NCI-H146 treated with DMSO at 0.1 percent for 48 hours (cell line): ENCODE measurements at regions not wholly inside any gene's neighbourhood (a gene's known extent, or its start where the extent isn't known, plus 50 kb on each side); places are given as distances from the start of the nearest gene placed in this dataset.
"Not testable (repeated sequence)": the region's sequence is repeated elsewhere in the genome, so short reads cannot be mapped to it uniquely, and the experiment has no call there.

Experiments used
- DNase-seq: peaks from one replicate; lab custom pipeline; 2025; ENCODE audit not compliant: unreplicated experiment; lab: John Stamatoyannopoulos, UW

GRCh38 chr4:73348185-73348584 is 55.9 kb upstream of the ALB start:
- DNase-seq: no peak

DNA sequence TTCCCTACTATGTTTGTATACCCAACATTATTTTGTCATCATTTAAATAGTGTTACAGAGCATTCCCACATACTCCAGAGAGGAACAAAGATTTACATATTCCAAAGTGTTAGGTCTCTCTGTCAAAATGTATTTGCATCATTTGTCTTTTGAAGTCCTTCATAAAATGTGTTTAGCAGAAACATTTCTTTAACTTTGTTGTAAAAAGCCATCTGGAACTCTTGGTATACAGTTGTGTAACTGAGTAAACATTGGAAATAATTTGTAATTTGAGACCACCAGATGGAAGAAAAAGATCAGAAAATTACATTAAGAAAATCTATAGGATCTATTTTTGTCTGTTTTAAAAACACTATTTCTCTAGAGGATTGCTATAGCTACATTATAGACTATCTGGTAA is 56.6 kb upstream of the ALB start:
- no peak for DNase-seq

DNA sequence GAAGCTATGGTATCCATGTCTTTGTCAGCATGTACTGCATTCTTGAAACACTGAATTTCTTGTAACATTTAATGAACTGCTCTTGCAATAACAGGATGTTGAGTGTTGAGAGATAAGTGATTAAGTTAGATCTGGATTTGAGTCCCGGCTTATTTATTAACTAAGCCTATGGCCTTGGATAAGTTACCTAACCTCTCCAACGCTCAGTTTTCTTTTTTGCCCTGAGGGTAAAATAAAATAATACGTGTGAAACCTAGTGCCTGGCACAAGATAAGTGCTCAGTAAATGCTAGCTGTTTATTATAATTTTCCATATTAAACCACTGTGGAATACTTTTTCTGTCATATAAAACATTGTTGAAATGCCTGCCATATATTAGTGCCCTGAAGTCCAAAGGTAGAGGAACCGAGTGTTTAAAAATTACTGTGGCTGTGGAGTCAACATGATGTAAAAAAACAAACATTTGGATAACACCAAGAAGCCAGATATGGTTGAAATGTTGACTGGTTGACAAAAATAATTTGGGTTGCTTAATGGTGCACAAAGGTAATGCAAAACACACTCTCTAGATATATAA is 58.6 kb upstream of the ALB start:
- no peak for DNase-seq

DNA sequence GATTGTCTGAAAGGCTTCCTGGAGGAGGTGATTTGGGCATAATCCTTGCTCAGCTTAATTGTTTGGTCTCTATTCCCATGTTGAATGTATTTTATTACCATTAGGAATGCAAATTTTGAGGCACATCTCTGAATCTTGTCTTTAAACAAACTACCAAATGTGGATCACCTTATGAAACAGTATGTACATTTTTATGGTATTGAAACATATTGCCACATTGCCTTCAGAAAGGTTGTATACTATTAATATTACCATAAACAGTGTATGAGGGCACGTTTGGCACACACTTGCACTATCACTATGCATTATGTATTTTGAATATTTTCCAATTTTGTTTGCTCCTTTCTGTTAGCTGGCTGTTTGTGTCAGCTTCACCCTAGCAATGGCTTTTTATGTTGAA is 60.0 kb upstream of the ALB start:
- no peak for DNase-seq

DNA sequence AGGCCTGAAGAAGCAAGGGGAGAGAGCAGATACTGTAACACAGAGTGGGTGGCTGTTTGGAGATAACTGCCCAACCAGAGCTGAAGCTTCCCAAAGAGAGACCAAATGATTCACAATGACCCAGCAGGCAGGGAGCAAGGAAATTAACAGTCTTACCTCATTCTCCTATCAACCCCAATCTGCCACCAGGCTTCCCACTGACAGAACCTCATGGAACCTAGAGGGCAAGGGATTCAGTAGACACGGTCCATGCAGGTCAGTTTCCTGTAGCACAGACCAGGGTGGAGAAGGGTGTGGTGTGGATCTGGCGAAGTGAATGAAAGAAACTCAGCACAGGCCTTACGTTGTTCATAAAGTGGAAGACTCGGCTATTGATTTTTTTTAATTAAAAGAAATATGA is 60.7 kb upstream of the ALB start:
- DNase-seq: peak; percentile 14

- peak; percentile 78 for DNase-seq
Observed at GRCh38 chr4:73341454-73341853, 62.6 kb upstream of the ALB start.

DNA sequence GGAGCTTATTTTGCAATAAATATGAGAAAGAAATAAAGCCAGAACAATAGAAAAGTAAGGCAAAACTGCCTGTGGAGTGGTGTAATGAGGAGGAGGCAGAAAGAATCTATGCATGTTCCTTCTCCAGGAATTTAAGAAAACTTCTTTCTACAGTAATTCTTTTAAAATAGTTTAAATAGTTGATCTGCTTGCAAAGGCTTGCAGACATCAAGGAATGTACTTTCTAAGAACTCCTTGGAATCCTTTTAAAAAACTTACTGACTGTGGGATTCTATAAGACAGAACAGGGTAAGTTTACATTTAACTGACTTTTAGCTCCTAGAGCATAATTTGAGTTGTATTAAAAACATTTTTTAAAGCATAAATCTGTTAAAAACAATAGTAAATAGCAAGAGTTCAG is 63.2 kb upstream of the ALB start:
- DNase-seq: no peak

DNA sequence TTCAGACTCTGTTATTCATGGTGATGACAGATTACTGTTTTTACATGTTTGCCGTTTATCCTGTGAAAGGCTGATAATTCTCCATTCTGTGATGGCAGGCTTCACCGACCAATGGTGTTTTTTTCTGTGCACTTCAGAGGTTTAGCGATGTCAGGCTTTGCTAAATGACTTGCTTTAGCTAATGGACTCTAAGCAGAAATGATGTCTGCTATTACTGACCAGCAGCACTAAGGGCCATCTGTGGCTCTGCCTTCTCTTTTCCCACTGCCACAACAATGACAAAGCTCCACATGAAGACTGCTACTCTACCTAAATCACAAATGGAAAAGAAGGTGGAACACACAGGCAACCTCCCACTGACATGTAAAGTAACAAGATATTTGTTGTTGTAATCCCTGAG is 68.4 kb upstream of the ALB start:
- no peak for DNase-seq

DNA sequence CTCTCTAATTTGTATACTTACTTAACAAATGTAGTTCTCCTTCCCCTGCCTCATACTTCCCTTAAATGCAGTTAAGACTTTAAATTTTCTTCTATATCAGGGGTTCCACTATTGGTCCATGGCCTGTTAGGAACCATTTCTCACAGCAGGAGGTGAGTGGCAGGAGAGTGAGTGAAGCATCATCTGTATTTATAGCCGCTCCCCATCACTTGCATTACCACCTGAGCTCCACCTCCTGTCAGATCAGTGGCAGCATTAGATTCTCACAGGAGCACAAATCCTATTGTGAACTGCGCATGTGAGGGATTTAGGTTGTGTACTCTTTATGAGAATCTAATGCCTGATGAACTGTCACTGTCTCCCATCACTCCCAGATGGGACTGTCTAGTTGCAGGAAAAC is 72.1 kb upstream of the ALB start:
- DNase-seq: not testable (repeated sequence)

DNA sequence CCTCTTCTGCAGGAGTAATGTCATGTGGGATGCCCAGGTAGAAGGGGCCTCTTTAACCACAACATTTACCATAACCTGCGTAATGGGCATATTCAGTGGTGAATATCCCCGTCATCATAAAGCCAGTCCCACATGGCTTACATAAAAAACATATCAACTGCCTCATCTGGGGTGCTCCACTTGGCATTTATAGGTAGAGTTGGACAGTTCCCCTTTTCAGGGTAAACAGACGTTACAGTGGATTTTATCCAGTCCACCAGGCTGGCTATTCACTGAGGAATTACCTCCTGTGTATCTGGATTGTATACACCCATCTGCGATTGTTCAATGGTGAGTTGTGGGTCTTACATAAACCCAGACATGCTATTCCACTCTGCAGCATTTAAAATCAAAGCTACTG is 70.7 kb upstream of the ANKRD17 start:
- no peak for DNase-seq

- not testable (repeated sequence) for DNase-seq
Observed at GRCh38 chr4:73325776-73326175, 67.2 kb upstream of the ANKRD17 start.

GRCh38 chr4:73317092-73317491 is 58.5 kb upstream of the ANKRD17 start:
- no peak for DNase-seq

- no peak for DNase-seq
Observed at GRCh38 chr4:73315091-73315490, 56.5 kb upstream of the ANKRD17 start.

DNA sequence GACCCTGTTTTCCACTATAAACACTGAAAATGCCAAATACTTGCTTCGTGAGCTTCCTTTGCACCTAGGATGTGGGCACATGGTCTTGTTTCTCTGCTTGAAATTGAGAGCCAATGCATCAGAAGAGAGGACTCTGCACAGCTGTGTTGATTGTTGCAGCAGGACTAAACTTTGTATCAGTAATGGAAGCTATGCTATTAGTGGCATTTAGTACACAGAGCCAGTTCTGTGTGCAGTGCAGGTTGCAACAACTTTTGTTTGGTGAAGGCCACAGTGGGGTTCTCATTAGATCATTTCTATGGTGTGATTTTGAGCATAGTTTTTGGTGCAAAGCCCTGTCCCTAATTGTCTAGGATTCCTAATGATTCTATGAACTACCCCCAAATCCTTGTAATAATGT is 54.4 kb upstream of the ANKRD17 start:
- no peak for DNase-seq

GRCh38 chr4:73311428-73311827 is 52.8 kb upstream of the ANKRD17 start:
- peak; percentile 31 for DNase-seq

DNA sequence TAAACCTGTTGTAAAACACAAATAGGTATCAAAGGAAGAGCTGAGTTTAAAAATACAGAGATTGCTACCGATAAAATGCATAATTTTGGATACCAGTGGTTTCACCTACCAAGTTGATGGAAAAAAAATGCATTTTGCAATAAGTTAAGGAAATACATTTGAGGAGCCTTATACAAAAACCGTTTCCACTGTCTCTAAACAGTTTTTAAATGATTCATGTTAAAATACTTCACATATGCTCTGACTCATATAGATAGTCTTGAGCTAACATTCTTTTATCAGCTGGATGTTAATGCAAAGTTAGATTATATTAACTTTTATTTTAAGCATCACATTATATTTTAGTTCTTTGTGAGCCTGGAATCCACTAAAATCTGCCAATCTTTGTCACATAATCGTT is 50.6 kb upstream of the ANKRD17 start:
- DNase-seq: no peak
